ENCODE measurements at regions not wholly inside any gene's neighbourhood (a gene's known extent, or its start where the extent isn't known, plus 50 kb on each side); places are given as distances from the start of the nearest gene placed in this dataset.

DNA sequence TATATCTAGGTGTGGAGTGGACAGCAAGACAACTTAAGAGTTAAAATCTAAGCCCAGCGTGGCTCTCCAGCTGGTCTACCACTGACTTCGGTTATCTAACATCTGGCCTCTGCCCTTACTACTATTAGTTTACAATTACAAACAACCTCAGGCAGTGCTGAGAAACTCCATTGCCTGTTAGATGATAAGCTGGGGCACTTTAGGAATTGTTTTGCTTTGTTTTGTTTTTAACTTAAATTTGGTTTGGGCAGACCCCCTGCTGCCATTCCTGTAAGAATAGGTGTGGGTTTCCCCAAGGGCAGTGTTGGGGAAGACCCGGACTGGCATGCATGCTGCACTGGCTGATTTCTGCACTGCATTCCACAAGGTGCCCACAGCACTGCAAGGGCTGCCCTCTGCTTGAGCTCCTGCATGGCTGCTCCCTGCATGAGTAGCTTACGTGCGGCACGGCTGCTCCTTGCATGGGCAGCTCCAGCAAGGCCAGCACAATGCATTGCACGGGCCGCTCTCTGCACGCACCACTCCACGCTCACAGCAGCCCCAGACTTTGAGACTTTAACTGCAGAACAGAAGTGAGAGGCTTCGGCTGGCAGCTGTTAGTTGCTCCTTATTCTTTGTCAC, 74.2 kb upstream of the SERTAD2 start:
- H3K56ac ChIP-seq (ENCODE audit: insufficient read length, low read depth, low read length): no peak overlapping the region
- no peaks in the 10 kb centered on the region for H3K79me1 ChIP-seq (ENCODE audit: insufficient read depth, low read depth, low read length, poor library complexity, severe bottlenecking)
- H3K27me3 ChIP-seq (ENCODE audit: insufficient read depth, low read length): no peaks in the 10 kb centered on the region
- no peaks in the 10 kb centered on the region for H3K79me2 ChIP-seq (ENCODE audit: insufficient read depth, low read length)
- TF ChIP-seq, protein P1, sequence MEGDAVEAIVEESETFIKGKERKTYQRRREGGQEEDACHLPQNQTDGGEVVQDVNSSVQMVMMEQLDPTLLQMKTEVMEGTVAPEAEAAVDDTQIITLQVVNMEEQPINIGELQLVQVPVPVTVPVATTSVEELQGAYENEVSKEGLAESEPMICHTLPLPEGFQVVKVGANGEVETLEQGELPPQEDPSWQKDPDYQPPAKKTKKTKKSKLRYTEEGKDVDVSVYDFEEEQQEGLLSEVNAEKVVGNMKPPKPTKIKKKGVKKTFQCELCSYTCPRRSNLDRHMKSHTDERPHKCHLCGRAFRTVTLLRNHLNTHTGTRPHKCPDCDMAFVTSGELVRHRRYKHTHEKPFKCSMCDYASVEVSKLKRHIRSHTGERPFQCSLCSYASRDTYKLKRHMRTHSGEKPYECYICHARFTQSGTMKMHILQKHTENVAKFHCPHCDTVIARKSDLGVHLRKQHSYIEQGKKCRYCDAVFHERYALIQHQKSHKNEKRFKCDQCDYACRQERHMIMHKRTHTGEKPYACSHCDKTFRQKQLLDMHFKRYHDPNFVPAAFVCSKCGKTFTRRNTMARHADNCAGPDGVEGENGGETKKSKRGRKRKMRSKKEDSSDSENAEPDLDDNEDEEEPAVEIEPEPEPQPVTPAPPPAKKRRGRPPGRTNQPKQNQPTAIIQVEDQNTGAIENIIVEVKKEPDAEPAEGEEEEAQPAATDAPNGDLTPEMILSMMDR (conservative IDR thresholded peaks at IDR 0.05): no peak
- no peak overlapping the region for H3K9ac ChIP-seq (ENCODE audit: extremely low read depth, insufficient read length, low read length)
- no peak overlapping the region for H3K4me2 ChIP-seq (ENCODE audit: insufficient read depth, insufficient read length, low read length)
- no peaks in the 10 kb centered on the region for H3K9me3 Mint-ChIP-seq
- no peaks in the 10 kb centered on the region for H3K36me3 Mint-ChIP-seq (ENCODE audit: insufficient read depth in 1 of 3, low read depth in 3 of 3)
- H4K91ac ChIP-seq (ENCODE audit: insufficient read length, low read depth, low read length): no peak overlapping the region
- no peaks in the 10 kb centered on the region for H3K9me3 ChIP-seq (ENCODE audit: control insufficient read depth, low read depth, low read length)
- H4K5ac ChIP-seq (ENCODE audit: insufficient read length, low read depth, low read length): no peak overlapping the region
- no peak overlapping the region for H3T11ph ChIP-seq (ENCODE audit: low read length)
- peak; percentile 31 for DNase-seq
- H2BK15ac ChIP-seq (ENCODE audit: low read depth, low read length): no peak overlapping the region
- H4K8ac ChIP-seq (replicated peaks; ENCODE audit: insufficient read length, low read depth, low read length): no peak overlapping the region
- no peak overlapping the region for H2AFZ ChIP-seq (ENCODE audit: low read length)
- no peak overlapping the region for H3K23ac ChIP-seq (ENCODE audit: insufficient read length, low read depth, low read length)
- no peaks in the 10 kb centered on the region for H4K20me1 ChIP-seq (ENCODE audit: control insufficient read depth, insufficient read depth, insufficient read length)
- no CpG with 5 or more reads among the region's 11 CpGs for WGBS (ENCODE audit: extremely low coverage, insufficient read length, low lambda C conversion rate)
- no peaks in the 10 kb centered on the region for H3K23me2 ChIP-seq (ENCODE audit: insufficient read length, low read depth, low read length, poor library complexity, severe bottlenecking)
- H3K14ac ChIP-seq (ENCODE audit: insufficient read depth, low read length): no peak overlapping the region
- H3K27ac Mint-ChIP-seq: no peak overlapping the region; a peak in 1 of 7 replicates
- peaks cover 2% of the 10 kb centered on the region for H3K4me1 ChIP-seq (ENCODE audit: insufficient read depth, low read length)
- H2AK5ac ChIP-seq (ENCODE audit: insufficient read length, low read length): no peak overlapping the region
- no peak overlapping the region for H2BK12ac ChIP-seq (ENCODE audit: insufficient read length, low read depth, low read length)
- no peak overlapping the region for H3K18ac ChIP-seq (ENCODE audit: insufficient read length, low read depth, low read length)
- H2BK120ac ChIP-seq (ENCODE audit: low read depth, low read length, poor library complexity, severe bottlenecking): no peak overlapping the region
- H2BK20ac ChIP-seq (ENCODE audit: low read depth, low read length, poor library complexity, severe bottlenecking): no peak overlapping the region
- H2BK5ac ChIP-seq (ENCODE audit: insufficient read length, low read length): no peak overlapping the region
- H3K4me3 Mint-ChIP-seq: no peak overlapping the region
- H3K4me1 Mint-ChIP-seq: peaks cover 25% of the 10 kb centered on the region in 2 experiments
- no peak overlapping the region for H3K4ac ChIP-seq (ENCODE audit: low read depth, low read length)
- H3K27ac ChIP-seq (ENCODE audit: insufficient read length, low read depth, low read length): no peak overlapping the region
- peaks cover 2% of the 10 kb centered on the region; the same call in 1 of the 2 replicates for H3K27me3 Mint-ChIP-seq (ENCODE audit: low read depth)

All from H9 (cell line).